Left lung (tissue), 4 donors: ENCODE measurements at regions not wholly inside any gene's neighbourhood (a gene's known extent, or its start where the extent isn't known, plus 50 kb on each side); places are given as distances from the start of the nearest gene placed in this dataset.

Experiments
- ATAC-seq: fragments of 200-7000 bp; cut with Tn5 transposase; one replicate; pipeline ENCODE4 v1.9.1; 2020; ENCODE audit warnings: moderate library complexity
- DNase-seq, 4 donors: peaks; one replicate each; pipeline ENCODE4 v3.0.0-alpha.2; 2013 to 2020
- H3K27ac ChIP-seq, 2 donors: fragments of 200-600 bp; sonication (generic) in 1 of 2; one replicate each; pipeline versions ENCODE4 v1.5.0 to v1.8.0; 2020 to 2021
- H3K27me3 ChIP-seq, 2 donors: fragments of 200-600 bp; sonication (generic) in 1 of 2; one replicate each; pipeline versions ENCODE4 v1.5.0 to v1.8.0; 2020 to 2021
- H3K36me3 ChIP-seq, 2 donors: fragments of 200-600 bp; sonication (generic) in 1 of 2; one replicate each; pipeline versions ENCODE4 v1.5.0 to v1.8.0; 2020 to 2021
- H3K4me1 ChIP-seq, 2 donors: fragments of 200-600 bp; one replicate each; pipeline ENCODE4 v1.8.0; 2021
- H3K4me3 ChIP-seq, 2 donors: fragments of 200-600 bp; sonication (generic) in 1 of 2; one replicate each; pipeline versions ENCODE4 v1.5.0 to v1.8.0; 2020 to 2021; ENCODE audit warnings: mild to moderate bottlenecking in 1 of 2
- H3K9me3 ChIP-seq, 2 donors: fragments of 200-600 bp; sonication (generic) in 1 of 2; one replicate each; pipeline versions ENCODE4 v1.5.0 to v1.8.0; 2020 to 2021
- intact Hi-C, 2 donors: fragments of 100-400 bp; cut with DNase I; formaldehyde crosslinking; loops; one replicate each; pipeline versions ENCODE4 v1.11.2 to v1.14.2; 2022
- TF ChIP-seq, protein P1 (sequence below), 2 donors: fragments of 200-600 bp; sonication (generic) in 1 of 2; IDR thresholded peaks; one replicate each; pipeline versions ENCODE4 v1.5.0 to v1.8.0; 2021; ENCODE audit warnings: antibody characterized with exemption in 2 of 2
- donor health status: DM: no; HTN: yes; CAD: no.
- donor health status: DM: no; HTN: no; CAD: no.

DNA sequence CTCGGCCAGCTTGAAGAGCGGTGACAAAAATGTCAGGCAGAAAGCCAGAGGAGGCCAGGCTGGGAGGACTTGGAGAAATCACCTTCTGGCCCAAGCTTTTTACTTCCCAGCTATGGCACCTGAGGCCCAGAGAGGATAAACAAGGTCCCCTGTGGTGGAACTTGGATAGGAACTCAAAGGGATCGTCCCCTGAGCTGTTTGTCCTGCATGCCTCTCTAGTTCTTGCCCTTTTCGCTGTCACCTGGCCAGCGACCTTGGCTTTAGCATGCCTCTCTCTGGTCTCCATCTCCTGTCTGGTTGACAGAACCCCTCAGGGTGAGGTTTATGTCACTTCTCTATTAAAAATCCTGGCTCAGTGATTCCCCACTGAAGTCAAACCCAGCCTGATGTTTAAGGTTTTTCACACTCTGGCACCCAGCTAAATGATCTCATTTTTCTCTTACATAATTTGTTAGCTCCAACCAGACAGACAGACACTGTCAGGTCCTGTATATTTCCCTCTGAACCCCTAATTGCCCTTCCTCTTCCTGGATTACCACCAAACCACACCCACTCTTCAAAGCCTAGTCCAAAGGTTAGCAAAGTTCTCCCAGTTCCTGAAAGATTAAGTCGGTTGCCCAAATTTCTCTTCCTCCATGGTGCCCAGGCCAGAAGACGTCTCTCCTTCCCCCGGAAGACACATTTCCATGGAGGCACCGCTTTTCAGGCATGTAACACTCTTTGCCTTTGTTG lies 169.1 kb downstream of the FAM43A start:
- no peaks in the 10 kb centered on the region for H3K9me3 ChIP-seq
- peaks cover 0 to 9% of the 10 kb centered on the region in 2 donors for H3K4me1 ChIP-seq
- ATAC-seq, result peak; percentile 44
- intact Hi-C loops, result no loop called here
- no peaks in the 10 kb centered on the region for H3K27me3 ChIP-seq
- H3K27ac ChIP-seq, result no peak overlapping the region
- H3K36me3 ChIP-seq, result no peaks in the 10 kb centered on the region
- TF ChIP-seq, protein P1, sequence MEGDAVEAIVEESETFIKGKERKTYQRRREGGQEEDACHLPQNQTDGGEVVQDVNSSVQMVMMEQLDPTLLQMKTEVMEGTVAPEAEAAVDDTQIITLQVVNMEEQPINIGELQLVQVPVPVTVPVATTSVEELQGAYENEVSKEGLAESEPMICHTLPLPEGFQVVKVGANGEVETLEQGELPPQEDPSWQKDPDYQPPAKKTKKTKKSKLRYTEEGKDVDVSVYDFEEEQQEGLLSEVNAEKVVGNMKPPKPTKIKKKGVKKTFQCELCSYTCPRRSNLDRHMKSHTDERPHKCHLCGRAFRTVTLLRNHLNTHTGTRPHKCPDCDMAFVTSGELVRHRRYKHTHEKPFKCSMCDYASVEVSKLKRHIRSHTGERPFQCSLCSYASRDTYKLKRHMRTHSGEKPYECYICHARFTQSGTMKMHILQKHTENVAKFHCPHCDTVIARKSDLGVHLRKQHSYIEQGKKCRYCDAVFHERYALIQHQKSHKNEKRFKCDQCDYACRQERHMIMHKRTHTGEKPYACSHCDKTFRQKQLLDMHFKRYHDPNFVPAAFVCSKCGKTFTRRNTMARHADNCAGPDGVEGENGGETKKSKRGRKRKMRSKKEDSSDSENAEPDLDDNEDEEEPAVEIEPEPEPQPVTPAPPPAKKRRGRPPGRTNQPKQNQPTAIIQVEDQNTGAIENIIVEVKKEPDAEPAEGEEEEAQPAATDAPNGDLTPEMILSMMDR (IDR thresholded peaks at IDR 0.05), result no peak
- no peak for DNase-seq
- H3K4me3 ChIP-seq, result no peak overlapping the region

DNA sequence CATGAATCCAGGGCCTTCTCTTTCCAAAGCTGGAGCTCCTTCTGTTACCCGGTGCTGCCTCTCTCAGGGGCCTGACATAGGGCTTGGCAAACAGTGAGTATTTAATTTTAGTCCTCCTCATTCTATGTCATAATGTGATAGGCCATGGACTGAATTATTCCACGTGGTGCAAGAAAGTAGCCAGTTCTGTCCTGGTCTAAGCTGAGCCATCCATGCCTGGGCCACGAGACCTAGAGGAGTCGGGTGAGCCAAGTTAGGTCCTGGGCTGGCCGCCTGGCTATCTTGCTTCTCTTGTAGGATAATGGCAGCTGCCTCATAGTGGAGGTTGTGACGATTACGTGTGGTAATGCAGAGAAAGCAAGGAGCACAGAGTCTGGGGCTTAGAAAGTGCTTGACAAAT lies 170.6 kb downstream of the FAM43A start:
- TF ChIP-seq, protein P1 (IDR thresholded peaks at IDR 0.05), result no peak
- Histone ChIP-seq H3K27me3 (no peaks in the 10 kb centered on the region), H3K4me1 (peaks cover 0 to 9% of the 10 kb centered on the region in 2 donors), H3K27ac (no peak overlapping the region), H3K36me3 (no peaks in the 10 kb centered on the region), H3K4me3 (no peak overlapping the region), H3K9me3 (no peaks in the 10 kb centered on the region)
- ATAC-seq, result no peak
- intact Hi-C loops, result no loop called here
- no peak for DNase-seq

DNA sequence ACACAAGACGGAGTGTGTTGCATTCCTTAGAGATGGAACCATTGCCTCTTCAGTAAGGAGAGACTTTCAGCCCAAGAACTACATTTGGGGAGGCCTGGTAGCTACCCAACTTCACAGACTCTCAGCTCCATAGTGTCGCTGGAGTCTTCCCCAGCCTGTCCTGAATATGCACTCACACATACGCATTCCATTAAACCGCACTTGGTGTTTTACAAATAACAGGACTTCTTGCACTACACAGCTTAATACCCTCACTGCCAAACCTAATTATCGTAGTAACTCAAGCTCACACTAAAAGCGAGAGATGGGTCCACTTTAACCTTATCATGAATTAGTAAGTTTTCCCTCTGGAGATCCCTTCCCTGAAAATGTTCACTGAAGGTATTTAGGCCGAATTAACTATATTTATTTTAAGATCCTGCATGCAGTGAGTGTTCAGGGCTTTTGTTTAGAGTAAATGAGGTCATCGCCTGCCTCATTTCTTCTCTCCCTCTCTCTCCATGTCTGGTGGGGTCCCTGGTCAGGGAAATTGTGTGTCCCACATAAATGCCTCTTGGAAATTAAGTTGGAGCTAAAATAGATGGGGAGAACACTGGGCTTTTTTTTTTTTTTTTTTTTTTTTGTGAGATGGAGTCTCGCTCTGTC lies 171.9 kb downstream of the FAM43A start:
- Histone ChIP-seq H3K27me3 (no peaks in the 10 kb centered on the region), H3K36me3 (no peaks in the 10 kb centered on the region), H3K4me3 (no peak overlapping the region), H3K9me3 (no peaks in the 10 kb centered on the region), H3K27ac (no peak overlapping the region), H3K4me1 (peaks cover 0 to 9% of the 10 kb centered on the region in 2 donors)
- ATAC-seq (no peak), DNase-seq (no peak)
- TF ChIP-seq, protein P1 (IDR thresholded peaks at IDR 0.05), result no peak
- intact Hi-C loops, result no loop called here

DNA sequence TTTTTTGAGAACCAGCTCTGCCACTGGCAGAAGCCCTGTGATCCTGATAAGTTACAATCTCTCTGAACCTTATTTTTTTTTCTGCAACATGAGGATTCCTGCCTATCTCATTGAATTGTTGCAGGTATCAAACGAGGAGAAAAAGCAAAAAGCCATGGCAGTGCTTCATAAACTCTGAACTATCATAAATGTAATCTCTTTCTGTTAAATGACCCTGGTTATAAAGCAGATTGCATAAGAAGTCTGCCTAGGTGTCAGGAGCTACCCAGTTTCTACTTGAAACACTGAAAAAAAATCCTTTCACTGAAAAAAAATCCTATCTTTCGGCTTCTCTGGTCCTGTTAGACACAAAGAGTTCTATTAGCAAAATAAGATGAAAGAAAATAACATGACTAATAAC lies 172.7 kb downstream of the FAM43A start:
- Histone ChIP-seq H3K4me1 (peaks cover 0 to 9% of the 10 kb centered on the region in 2 donors), H3K4me3 (no peak overlapping the region), H3K36me3 (no peaks in the 10 kb centered on the region), H3K27me3 (no peaks in the 10 kb centered on the region), H3K9me3 (no peaks in the 10 kb centered on the region), H3K27ac (no peak overlapping the region)
- DNase-seq (no peak), ATAC-seq (no peak)
- intact Hi-C loops, result no loop called here
- TF ChIP-seq, protein P1 (IDR thresholded peaks at IDR 0.05), result no peak

DNA sequence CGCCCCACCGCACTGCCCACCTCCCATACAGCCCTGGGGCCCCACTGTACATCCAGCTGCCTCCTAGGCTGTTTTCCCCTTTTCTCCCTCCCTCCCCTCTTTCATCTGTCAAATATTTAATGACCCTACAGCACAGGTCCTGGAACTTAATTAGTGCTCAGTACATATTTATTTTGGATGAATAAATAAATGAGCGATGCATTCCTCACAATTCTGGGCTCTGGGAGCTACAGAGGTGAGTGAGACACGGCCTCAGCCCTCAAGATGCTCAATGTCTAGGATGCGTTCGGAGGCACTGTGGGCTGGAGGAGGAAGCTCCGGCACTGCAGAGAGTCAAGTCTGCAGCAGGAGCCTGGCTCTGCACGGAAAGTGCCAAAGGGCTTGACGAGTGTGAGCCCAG lies 175.0 kb downstream of the FAM43A start:
- Histone ChIP-seq H3K36me3 (no peaks in the 10 kb centered on the region), H3K4me3 (no peak overlapping the region), H3K27ac (no peak overlapping the region), H3K4me1 (peaks cover 0 to 4% of the 10 kb centered on the region in 2 donors), H3K27me3 (no peaks in the 10 kb centered on the region), H3K9me3 (no peaks in the 10 kb centered on the region)
- TF ChIP-seq, protein P1 (IDR thresholded peaks at IDR 0.05), result no peak
- DNase-seq (no peak), ATAC-seq (no peak)
- intact Hi-C loops, result no loop called here
